Epidermal melanocyte (primary cell): ENCODE measurements at regions not wholly inside any gene's neighbourhood (a gene's known extent, or its start where the extent isn't known, plus 50 kb on each side); places are given as distances from the start of the nearest gene placed in this dataset.

Experiments
- DNase-seq: peaks from one replicate; pipeline ENCODE4 v3.0.0; 2011; ENCODE audit warnings: low spot score; ENCODE audit not compliant: insufficient read length

GRCh38 chr16:64132759-64133361, 989.0 kb downstream of the CDH11 start:
- no peak for DNase-seq

DNA sequence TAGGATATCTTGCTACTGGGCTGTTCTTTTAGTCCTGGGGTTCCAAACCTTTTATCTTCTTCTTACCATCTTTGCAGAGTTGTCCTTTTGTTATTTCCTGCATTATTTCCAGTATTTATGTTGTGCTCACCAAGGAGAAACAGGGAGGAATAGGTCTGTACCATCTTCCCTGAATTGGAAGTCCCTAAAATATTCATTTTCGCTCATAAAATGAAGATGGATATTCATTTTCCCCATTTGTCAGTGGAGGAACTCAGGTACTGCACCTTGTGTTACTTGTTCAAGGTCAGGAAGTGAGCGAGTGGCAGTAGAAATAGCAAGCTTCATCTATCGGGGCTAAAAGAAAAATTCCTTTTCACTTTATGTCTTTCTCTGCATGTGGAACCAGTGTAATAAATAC, 989.7 kb downstream of the CDH11 start:
- DNase-seq, result no peak

- DNase-seq, result no peak
Observed at GRCh38 chr16:64131423-64131822, 990.4 kb downstream of the CDH11 start.

DNA sequence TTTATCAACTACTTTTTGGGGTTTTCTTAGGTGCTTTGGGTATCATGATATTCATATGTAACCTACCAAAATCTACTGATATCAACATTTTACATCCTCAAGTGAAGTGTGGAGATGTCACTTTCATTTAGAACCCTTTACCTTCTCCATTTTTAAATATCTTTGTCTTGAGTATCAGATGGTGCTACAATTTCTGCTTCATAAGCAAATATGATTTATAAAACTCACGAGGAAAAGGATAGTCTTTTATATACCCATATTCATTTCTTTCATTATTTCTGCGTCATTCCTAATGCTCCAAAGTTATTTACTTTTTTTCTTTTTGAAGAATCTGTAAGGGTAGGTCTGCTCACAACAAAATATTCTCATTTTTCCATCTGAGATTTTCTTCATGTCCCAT, 991.7 kb downstream of the CDH11 start:
- no peak for DNase-seq

DNA sequence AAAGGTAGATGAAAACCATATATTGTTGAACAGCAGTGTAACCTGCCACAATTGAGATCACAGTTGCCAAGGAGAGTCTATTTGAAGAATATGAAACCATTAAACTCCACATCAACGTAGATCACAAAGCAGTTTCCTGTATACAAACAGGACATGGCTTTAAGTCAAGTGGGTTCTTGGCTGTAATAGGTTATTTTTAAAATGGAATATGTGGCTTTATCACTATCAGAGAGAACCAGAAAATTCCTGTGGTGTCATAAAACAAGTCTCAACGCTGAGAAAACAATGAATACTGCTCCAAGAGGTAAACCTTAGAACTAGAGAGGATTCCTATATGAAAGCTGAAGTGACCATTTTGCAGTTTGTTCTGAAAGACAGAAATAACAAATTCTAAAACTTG, 999.7 kb downstream of the CDH11 start:
- no peak for DNase-seq

GRCh38 chr16:64121473-64121872, 1000.4 kb downstream of the CDH11 start:
- DNase-seq, result no peak

DNA sequence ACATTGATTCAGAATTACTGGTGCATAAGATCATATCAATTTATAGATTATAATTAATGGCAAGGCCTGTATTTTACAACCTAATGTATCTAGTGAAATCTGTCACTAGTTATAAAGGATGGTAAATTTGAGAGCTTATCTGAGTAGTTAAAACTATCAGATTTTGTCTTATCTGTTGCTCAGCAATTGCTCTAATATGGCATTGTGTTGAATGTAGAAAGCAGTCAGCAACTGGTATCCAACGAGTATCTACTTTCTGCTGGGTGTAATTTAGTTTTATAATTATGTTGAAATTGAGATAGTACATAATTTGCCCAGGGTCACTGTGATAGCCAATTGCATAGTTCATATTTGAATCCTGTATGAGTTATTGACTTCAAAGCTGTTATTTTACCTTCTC, 1005.7 kb downstream of the CDH11 start:
- DNase-seq, result no peak

DNA sequence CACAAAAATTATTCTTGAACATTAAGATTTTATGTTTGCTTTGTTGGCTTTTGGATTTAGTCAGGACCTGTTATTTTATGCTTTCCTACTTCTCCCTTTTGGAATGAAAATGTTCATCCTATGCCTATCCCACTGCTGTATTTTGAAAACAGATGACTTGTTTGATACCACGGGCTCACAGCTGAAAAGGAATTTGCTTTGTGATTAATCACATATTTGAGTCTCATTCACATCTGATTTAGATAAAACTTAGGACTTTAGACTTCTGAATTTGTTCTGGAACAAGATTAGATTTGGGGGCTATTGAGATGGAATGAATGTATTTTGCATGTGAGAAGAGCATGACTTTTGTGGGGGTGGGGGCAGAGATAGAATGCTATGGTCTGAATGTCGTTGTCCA, 1012.6 kb downstream of the CDH11 start:
- DNase-seq, result no peak

DNA sequence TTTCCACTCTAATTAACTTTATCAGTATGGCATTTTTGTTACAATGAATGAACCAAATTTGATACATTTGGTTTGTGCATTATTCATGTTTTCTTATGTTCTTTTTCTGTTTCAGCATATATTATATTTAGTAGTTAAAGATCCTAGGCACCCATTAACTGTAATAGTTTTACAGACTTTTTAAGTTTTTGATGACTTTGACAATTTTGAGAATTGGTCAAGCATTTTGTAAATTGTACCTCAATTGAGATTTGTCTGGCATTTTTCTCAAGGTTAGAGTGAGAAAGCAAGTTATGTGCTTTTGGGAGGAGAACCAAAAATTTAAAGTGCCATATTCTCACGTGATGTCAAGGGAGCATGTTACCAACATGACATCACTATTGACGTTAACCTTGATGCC, 1019.2 kb downstream of the CDH11 start:
- DNase-seq, result no peak

GRCh38 chr16:64098451-64098850, 1023.4 kb downstream of the CDH11 start:
- DNase-seq, result no peak

- no peak for DNase-seq
Observed at GRCh38 chr16:64096689-64097088, 1025.2 kb downstream of the CDH11 start.

GRCh38 chr16:64094992-64095634, 1026.8 kb downstream of the CDH11 start:
- DNase-seq, result no peak

DNA sequence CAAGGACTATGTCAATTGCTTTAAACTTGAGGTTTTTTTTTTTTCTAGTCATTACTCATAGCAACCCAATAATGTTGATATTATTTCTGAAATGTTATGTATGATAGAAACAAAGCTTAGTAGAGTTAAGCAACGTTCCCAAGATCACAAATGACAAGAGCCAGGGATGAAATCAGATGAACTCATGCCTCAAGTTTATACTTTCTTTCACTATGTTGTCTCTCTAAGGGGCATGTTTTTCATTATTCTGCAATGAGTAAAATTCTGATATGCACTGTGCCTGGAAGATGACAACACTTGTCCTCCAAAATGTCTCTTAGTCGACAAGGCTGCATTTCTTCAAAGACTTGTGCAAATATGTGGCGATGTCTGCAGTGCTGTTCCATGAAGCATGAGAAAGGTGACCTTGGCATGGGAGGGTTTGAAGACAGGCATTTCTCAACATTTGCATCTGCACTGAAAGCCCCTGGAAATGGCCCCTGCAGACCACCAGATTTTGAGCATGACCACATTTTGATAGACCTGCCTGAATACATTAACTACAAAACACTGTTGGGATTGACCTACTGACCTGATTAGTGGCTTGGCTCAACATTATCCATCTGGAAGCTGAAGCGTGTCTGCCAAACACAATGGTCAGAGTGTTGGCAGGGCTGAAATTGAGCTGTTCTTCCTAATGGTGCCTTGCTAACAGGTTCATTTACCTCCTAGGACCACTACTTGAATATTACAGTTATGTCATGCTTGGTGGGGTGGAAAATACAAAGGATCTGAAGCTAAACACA, 1027.5 kb downstream of the CDH11 start:
- DNase-seq, result no peak

DNA sequence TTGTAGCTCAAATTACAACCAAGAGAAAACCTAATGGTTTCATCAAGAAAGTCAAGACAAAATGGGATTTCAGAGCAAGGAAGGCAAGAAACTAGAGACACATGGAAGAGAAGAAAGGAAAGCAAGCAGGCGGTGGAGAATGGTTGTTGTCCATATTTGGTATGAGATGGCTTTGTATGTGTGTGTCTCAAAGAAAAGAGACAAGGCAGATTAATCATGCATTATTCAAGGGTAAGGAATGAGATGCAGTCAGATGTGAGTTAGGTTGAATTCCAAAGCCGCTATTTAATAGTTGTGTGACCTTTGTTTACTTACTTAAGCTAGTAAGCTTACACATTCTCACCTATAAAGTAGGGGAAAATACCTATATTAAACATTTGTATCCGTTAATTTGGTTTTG, 1029.6 kb downstream of the CDH11 start:
- no peak for DNase-seq

DNA sequence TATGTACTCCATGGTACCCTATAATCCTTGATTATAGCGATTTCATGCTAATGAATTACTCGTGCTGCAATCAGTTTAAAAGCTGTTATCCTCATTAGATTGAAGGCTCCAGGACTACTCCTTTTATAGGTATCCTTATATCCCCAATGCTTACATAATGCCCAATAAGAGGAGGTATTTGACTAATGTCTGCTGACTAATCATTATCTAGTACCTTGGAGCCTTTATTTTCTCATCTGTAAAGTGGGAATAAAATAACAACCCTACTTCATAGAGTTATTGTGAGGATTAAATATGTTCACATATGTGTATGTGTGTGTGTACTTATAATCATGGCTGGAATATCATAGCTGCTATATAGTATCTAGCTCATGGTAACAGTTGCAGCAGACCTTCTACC, 1031.5 kb downstream of the CDH11 start:
- DNase-seq, result no peak

- DNase-seq, result no peak
Observed at GRCh38 chr16:64089697-64090096, 1032.2 kb downstream of the CDH11 start.

DNA sequence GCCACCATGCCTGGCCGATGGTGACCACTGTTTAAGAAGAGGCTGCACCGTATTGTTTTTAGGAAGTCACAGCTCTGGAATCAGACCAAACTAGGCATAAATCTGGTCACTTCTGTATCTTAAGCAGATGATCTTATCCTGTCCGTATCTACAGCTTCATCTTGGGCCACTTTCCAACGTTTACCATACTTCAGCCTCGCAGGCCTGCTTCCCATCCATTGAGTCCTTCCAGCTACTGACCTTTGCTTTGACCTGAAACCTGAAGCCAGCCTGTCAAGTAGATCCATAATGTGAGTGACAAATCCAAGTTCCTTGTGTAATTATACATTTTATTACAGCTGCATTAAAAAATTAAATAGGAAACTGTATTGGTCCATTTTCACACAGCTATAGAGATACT, 1033.0 kb downstream of the CDH11 start:
- DNase-seq, result no peak

DNA sequence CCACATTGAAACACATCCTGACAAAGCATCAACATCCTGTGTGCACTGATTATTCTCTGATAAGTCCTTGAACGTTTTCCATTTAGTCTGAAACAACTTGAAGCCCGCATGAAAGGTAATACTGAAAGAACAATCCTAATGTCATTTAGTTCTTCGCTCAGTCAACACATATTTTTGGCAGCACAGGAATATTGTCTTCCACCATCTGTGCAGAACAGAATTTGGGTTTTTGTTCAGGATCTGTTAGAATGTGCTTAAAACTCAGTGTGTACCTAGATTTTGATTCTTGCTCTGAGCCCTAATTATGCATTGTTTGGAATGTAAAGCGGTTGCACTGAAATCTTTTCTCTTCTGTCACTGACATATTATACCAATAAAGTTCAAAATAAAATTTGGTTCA, 1036.6 kb downstream of the CDH11 start:
- DNase-seq, result no peak

- no peak for DNase-seq
Observed at GRCh38 chr16:64084706-64085105, 1037.2 kb downstream of the CDH11 start.

GRCh38 chr16:64083428-64084129, 1038.3 kb downstream of the CDH11 start:
- DNase-seq, result no peak

- no peak for DNase-seq
Observed at GRCh38 chr16:64077242-64077641, 1044.6 kb downstream of the CDH11 start.

GRCh38 chr16:64074706-64075105, 1047.2 kb downstream of the CDH11 start:
- DNase-seq, result no peak
